Middle frontal gyrus (tissue), 1 donor: ENCODE measurements at regions not wholly inside any gene's neighbourhood (a gene's known extent, or its start where the extent isn't known, plus 50 kb on each side); places are given as distances from the start of the nearest gene placed in this dataset.
"Not testable (repeated sequence)": the region's sequence is repeated elsewhere in the genome, so short reads cannot be mapped to it uniquely, and the experiment has no call there.

Experiments
- DNase-seq: peaks from one replicate; pipeline ENCODE4 v3.0.0-alpha.2; 2015; ENCODE audit warnings: low spot score; ENCODE audit errors: extremely low spot score

DNA sequence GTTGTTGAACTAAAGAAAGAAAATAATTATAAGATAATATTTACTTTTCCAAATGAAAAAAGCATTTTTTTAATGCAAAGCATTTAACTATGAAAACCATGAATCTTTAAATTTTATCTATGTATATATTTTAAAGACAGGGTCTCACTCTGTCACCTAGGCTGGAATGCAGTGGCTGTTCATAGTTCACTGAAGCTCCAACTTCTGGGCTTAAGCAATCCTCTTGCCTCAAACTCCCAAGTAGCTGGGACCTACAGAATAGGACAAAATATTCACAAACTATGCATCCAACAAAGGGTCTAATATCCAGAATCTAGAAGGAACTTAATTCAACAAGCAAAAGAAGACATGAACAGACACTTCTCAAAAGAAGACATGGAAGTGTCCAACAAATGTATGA, 55.9 kb upstream of the ALB start:
- no peak for DNase-seq

DNA sequence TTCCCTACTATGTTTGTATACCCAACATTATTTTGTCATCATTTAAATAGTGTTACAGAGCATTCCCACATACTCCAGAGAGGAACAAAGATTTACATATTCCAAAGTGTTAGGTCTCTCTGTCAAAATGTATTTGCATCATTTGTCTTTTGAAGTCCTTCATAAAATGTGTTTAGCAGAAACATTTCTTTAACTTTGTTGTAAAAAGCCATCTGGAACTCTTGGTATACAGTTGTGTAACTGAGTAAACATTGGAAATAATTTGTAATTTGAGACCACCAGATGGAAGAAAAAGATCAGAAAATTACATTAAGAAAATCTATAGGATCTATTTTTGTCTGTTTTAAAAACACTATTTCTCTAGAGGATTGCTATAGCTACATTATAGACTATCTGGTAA, 56.6 kb upstream of the ALB start:
- no peak for DNase-seq

DNA sequence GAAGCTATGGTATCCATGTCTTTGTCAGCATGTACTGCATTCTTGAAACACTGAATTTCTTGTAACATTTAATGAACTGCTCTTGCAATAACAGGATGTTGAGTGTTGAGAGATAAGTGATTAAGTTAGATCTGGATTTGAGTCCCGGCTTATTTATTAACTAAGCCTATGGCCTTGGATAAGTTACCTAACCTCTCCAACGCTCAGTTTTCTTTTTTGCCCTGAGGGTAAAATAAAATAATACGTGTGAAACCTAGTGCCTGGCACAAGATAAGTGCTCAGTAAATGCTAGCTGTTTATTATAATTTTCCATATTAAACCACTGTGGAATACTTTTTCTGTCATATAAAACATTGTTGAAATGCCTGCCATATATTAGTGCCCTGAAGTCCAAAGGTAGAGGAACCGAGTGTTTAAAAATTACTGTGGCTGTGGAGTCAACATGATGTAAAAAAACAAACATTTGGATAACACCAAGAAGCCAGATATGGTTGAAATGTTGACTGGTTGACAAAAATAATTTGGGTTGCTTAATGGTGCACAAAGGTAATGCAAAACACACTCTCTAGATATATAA, 58.6 kb upstream of the ALB start:
- no peak for DNase-seq

DNA sequence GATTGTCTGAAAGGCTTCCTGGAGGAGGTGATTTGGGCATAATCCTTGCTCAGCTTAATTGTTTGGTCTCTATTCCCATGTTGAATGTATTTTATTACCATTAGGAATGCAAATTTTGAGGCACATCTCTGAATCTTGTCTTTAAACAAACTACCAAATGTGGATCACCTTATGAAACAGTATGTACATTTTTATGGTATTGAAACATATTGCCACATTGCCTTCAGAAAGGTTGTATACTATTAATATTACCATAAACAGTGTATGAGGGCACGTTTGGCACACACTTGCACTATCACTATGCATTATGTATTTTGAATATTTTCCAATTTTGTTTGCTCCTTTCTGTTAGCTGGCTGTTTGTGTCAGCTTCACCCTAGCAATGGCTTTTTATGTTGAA, 60.0 kb upstream of the ALB start:
- no peak for DNase-seq

DNA sequence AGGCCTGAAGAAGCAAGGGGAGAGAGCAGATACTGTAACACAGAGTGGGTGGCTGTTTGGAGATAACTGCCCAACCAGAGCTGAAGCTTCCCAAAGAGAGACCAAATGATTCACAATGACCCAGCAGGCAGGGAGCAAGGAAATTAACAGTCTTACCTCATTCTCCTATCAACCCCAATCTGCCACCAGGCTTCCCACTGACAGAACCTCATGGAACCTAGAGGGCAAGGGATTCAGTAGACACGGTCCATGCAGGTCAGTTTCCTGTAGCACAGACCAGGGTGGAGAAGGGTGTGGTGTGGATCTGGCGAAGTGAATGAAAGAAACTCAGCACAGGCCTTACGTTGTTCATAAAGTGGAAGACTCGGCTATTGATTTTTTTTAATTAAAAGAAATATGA, 60.7 kb upstream of the ALB start:
- no peak for DNase-seq

DNA sequence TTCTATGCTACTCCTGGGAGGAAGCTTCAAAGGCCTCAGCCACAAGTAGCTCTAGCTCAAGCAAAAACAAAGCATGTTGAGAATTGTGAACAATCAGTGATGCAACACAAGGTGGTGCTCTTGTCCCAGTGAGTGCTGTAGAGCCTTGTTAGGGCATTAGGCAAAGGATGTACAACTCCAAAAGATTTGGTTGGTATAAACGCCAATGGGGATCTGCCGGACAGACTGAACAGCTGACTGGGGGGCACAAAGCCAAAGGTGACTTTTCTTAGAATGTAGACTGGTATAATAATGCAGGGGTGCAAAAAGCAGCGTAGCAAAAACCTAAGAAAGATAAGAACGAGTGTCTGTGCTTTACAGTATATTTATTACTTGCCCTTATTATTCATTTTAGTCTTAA, 62.6 kb upstream of the ALB start:
- DNase-seq, result peak; percentile 23

DNA sequence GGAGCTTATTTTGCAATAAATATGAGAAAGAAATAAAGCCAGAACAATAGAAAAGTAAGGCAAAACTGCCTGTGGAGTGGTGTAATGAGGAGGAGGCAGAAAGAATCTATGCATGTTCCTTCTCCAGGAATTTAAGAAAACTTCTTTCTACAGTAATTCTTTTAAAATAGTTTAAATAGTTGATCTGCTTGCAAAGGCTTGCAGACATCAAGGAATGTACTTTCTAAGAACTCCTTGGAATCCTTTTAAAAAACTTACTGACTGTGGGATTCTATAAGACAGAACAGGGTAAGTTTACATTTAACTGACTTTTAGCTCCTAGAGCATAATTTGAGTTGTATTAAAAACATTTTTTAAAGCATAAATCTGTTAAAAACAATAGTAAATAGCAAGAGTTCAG, 63.2 kb upstream of the ALB start:
- no peak for DNase-seq

DNA sequence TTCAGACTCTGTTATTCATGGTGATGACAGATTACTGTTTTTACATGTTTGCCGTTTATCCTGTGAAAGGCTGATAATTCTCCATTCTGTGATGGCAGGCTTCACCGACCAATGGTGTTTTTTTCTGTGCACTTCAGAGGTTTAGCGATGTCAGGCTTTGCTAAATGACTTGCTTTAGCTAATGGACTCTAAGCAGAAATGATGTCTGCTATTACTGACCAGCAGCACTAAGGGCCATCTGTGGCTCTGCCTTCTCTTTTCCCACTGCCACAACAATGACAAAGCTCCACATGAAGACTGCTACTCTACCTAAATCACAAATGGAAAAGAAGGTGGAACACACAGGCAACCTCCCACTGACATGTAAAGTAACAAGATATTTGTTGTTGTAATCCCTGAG, 68.4 kb upstream of the ALB start:
- DNase-seq, result no peak

DNA sequence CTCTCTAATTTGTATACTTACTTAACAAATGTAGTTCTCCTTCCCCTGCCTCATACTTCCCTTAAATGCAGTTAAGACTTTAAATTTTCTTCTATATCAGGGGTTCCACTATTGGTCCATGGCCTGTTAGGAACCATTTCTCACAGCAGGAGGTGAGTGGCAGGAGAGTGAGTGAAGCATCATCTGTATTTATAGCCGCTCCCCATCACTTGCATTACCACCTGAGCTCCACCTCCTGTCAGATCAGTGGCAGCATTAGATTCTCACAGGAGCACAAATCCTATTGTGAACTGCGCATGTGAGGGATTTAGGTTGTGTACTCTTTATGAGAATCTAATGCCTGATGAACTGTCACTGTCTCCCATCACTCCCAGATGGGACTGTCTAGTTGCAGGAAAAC, 72.1 kb upstream of the ALB start:
- not testable (repeated sequence) for DNase-seq

DNA sequence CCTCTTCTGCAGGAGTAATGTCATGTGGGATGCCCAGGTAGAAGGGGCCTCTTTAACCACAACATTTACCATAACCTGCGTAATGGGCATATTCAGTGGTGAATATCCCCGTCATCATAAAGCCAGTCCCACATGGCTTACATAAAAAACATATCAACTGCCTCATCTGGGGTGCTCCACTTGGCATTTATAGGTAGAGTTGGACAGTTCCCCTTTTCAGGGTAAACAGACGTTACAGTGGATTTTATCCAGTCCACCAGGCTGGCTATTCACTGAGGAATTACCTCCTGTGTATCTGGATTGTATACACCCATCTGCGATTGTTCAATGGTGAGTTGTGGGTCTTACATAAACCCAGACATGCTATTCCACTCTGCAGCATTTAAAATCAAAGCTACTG, 70.7 kb upstream of the ANKRD17 start:
- no peak for DNase-seq

DNA sequence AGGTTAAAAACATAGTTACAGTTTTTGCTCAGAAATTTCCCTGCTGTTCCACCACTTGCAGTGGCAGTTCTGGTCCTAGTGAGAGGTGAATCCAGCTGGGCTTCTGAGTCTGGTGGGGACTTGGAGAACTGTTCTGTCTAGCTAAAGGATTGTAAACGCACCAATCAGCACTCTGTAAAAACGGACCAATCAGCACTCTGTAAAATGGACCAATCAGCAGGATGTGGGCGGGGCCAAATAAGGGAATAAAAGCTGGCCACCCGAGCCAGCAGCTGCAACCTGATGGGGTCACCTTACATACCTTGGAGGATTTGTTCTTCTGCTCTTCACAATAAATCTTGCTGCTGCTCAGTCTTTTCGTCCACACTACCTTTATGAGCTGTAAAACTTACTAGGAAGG, 67.2 kb upstream of the ANKRD17 start:
- DNase-seq, result not testable (repeated sequence)

DNA sequence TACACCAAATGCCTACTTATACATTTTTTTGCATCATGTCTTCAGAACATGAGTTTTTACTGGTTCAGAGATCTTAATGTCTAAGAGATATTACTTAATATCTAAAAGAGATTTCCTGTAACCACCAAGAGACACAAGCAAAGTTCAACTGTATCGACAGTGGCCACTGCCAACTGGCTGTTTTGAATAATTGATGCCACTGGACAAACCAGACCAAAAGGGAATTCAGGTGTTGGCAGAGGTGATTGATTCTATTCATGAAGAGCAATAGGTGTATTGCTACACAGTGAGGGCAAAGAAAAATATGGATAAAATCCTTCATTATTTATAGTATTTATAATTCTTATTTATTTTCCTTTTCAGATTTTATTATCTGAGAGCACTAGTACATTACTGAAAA, 58.5 kb upstream of the ANKRD17 start:
- no peak for DNase-seq

DNA sequence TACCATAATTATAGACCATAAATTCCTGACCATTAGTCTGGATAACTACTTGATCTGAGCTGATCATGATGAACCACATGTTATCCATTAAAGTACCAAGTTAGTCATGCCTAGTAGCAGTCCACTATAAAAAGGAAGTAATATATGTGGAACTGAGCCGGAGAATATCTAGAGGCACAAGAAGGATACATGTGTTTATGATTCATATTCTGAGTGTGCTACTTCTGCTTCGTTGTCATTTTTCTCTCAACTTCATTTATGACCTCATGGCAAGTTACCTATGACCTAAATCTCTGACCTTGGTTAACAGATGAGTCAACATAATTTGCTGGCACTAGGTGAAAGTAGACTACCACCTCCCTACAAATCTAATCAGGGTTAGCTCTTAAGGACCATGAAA, 56.5 kb upstream of the ANKRD17 start:
- no peak for DNase-seq

DNA sequence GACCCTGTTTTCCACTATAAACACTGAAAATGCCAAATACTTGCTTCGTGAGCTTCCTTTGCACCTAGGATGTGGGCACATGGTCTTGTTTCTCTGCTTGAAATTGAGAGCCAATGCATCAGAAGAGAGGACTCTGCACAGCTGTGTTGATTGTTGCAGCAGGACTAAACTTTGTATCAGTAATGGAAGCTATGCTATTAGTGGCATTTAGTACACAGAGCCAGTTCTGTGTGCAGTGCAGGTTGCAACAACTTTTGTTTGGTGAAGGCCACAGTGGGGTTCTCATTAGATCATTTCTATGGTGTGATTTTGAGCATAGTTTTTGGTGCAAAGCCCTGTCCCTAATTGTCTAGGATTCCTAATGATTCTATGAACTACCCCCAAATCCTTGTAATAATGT, 54.4 kb upstream of the ANKRD17 start:
- no peak for DNase-seq

DNA sequence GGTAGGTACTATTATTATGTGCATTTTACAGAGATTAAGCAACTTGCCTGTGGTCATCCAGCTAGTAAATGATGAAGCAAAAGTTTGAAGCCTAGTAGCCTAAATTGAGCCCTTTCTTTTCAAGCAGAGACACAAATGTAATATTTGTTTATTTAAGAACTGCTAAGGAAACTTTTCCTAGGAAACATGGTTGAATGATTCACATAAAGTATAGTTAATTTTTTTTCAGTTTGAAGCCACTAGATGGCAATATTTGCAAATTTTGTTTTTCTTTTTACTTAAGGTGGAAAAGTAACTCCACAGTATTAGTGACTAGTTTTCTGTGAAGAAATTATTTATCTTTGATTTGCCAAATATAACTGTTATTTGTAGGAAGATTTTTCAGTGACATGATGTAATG, 52.8 kb upstream of the ANKRD17 start:
- DNase-seq, result no peak

DNA sequence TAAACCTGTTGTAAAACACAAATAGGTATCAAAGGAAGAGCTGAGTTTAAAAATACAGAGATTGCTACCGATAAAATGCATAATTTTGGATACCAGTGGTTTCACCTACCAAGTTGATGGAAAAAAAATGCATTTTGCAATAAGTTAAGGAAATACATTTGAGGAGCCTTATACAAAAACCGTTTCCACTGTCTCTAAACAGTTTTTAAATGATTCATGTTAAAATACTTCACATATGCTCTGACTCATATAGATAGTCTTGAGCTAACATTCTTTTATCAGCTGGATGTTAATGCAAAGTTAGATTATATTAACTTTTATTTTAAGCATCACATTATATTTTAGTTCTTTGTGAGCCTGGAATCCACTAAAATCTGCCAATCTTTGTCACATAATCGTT, 50.6 kb upstream of the ANKRD17 start:
- no peak for DNase-seq
